Kidney epithelial cell (primary cell): ENCODE measurements at regions not wholly inside any gene's neighbourhood (a gene's known extent, or its start where the extent isn't known, plus 50 kb on each side); places are given as distances from the start of the nearest gene placed in this dataset.

Experiments used
- DNase-seq: peaks from one replicate; pipeline ENCODE4 v3.0.0-alpha.2; 2010; ENCODE audit warnings: low read depth
- H3K27me3 ChIP-seq: 2 replicates; pipeline ENCODE4 v1.6.0; 2011; ENCODE audit warnings: low read length; ENCODE audit not compliant: control insufficient read depth, insufficient read depth
- H3K36me3 ChIP-seq: 2 replicates; pipeline ENCODE4 v1.5.1; 2011; ENCODE audit warnings: low read length; ENCODE audit not compliant: control insufficient read depth, insufficient read depth
- H3K4me3 ChIP-seq: 2 replicates; pipeline ENCODE4 v1.5.1; 2011; ENCODE audit warnings: low read depth, mild to moderate bottlenecking, control low read depth, low read length
- TF ChIP-seq, protein P1 (sequence below): IDR thresholded peaks from 2 replicates; pipeline ENCODE4 v1.5.1; 2011; ENCODE audit warnings: mild to moderate bottlenecking, moderate library complexity, low read length, control low read depth, inconsistent platforms; ENCODE audit not compliant: insufficient read depth, poor library complexity, severe bottlenecking

GRCh38 chr5:101838435-101838834, 457.6 kb downstream of the SLCO4C1 start:
- TF ChIP-seq, protein P1, sequence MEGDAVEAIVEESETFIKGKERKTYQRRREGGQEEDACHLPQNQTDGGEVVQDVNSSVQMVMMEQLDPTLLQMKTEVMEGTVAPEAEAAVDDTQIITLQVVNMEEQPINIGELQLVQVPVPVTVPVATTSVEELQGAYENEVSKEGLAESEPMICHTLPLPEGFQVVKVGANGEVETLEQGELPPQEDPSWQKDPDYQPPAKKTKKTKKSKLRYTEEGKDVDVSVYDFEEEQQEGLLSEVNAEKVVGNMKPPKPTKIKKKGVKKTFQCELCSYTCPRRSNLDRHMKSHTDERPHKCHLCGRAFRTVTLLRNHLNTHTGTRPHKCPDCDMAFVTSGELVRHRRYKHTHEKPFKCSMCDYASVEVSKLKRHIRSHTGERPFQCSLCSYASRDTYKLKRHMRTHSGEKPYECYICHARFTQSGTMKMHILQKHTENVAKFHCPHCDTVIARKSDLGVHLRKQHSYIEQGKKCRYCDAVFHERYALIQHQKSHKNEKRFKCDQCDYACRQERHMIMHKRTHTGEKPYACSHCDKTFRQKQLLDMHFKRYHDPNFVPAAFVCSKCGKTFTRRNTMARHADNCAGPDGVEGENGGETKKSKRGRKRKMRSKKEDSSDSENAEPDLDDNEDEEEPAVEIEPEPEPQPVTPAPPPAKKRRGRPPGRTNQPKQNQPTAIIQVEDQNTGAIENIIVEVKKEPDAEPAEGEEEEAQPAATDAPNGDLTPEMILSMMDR: no peak

DNA sequence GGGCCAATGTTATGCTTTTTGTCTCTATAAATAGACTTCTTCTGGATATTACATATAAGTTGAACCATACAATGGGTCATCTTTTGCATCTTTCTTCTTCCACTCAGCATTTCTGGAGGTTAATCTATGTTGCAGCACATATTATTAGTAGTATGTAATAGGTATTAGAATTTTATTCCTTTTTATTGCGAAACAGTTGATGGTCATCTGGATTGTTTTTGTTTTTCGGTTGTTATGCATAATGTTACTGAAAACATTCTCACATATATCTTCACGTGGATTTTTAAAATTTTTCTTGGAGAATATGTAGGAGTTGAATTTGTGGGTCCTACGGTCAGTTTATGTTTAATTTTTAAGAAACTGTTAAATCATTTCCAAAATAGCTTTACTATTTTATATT, 466.8 kb downstream of the SLCO4C1 start:
- no peaks in the 10 kb centered on the region for H3K27me3 ChIP-seq
- H3K4me3 ChIP-seq: no peak overlapping the region
- no peaks in the 10 kb centered on the region for H3K36me3 ChIP-seq
- no peak for DNase-seq
- TF ChIP-seq, protein P1: no peak

More at GRCh38 chr5:101838435-101838834, 457.6 kb downstream of the SLCO4C1 start:
- DNase-seq: no peak
- Histone ChIP-seq H3K36me3 (no peaks in the 10 kb centered on the region), H3K27me3 (no peaks in the 10 kb centered on the region), H3K4me3 (no peak overlapping the region)

DNA sequence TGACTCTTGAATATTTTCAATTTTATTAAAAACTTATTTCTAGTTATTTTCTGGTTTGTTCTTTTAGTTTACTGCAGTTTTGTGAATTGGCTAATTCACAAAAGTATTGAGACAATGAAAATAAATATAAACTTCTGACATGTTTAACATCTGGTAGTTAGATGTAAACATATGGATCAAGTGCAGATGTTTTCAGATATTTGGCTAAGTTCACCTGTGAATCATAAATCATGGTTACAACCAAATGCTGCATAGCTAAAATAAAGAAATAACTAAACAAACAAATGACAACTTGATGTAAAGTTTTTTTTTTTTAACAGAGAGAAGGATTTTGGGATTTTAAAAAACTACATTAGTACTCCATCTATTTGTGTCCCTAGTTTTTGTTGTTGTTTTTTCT, 484.6 kb downstream of the SLCO4C1 start:
- Histone ChIP-seq H3K36me3 (no peaks in the 10 kb centered on the region), H3K4me3 (no peak overlapping the region), H3K27me3 (no peaks in the 10 kb centered on the region)
- TF ChIP-seq, protein P1: no peak
- no peak for DNase-seq

- Histone ChIP-seq H3K27me3 (no peaks in the 10 kb centered on the region), H3K36me3 (no peaks in the 10 kb centered on the region), H3K4me3 (no peak overlapping the region)
- TF ChIP-seq, protein P1: no peak
- DNase-seq: no peak
Measured at GRCh38 chr5:101806410-101806809, 489.7 kb downstream of the SLCO4C1 start.

DNA sequence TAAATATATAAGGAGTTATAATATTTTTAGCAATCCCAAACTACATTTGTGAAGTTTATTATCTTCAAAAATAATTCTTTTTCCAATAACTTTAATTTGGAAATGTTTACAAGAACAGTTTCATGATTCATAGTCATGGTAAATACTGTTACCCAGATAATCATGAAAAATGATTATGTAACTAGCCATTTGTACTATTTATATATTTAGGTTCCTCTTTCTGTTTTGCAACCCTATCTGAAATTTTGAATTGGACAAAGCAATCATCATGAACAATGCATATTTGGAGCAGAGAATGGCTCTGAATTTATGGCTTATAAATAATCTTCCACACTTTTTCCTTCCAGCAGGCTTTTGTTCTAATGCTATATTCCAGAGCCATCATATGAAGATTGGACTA, 499.7 kb downstream of the SLCO4C1 start:
- DNase-seq: no peak
- TF ChIP-seq, protein P1: no peak
- Histone ChIP-seq H3K4me3 (no peak overlapping the region), H3K27me3 (no peaks in the 10 kb centered on the region), H3K36me3 (no peaks in the 10 kb centered on the region)

DNA sequence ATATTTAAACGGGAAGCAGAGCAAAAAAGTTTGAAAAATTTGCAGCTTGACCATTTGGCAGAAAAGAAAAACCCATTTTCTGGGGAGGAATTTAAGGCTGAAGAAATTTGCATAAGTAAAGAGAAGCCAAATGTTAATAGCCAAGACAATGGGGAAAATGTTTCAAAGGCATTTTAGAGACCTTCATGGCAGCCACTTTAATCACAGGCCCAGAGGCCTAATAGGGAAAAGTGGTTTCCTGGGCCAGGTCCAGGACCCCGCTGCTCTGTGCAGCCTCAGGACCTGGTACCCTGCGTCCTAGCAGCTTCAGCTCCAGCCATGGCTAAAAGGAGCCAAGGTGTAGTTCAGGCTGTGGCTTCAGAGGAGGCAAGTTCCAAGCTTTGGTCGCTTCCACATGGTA, 507.3 kb downstream of the SLCO4C1 start:
- no peak for DNase-seq
- Histone ChIP-seq H3K27me3 (no peaks in the 10 kb centered on the region), H3K4me3 (no peak overlapping the region), H3K36me3 (no peaks in the 10 kb centered on the region)
- TF ChIP-seq, protein P1: no peak
